HG03175 (cell line): ENCODE measurements at regions not wholly inside any gene's neighbourhood (a gene's known extent, or its start where the extent isn't known, plus 50 kb on each side); places are given as distances from the start of the nearest gene placed in this dataset.

ENCODE experiments used
- ATAC-seq: cut with Tn5 transposase; IDR thresholded peaks from one replicate; pipeline ENCODE4 v1.9.1; 2021; ENCODE audit warnings: mild to moderate bottlenecking, moderate library complexity; ENCODE audit not compliant: unreplicated experiment

GRCh38 chr4:136581119-136581518, 951.2 kb downstream of the PCDH18 start:
- no peak for ATAC-seq

- no peak for ATAC-seq
Measured at GRCh38 chr4:136575146-136575545, 957.1 kb downstream of the PCDH18 start.

GRCh38 chr4:136573460-136573859, 958.8 kb downstream of the PCDH18 start:
- ATAC-seq = no peak

- no peak for ATAC-seq
Measured at GRCh38 chr4:136571315-136571714, 961.0 kb downstream of the PCDH18 start.

GRCh38 chr4:136562834-136563233, 969.5 kb downstream of the PCDH18 start:
- ATAC-seq = no peak

- no peak for ATAC-seq
Measured at GRCh38 chr4:136558940-136559494, 973.3 kb downstream of the PCDH18 start.

GRCh38 chr4:136557396-136557795, 974.9 kb downstream of the PCDH18 start:
- ATAC-seq = no peak

GRCh38 chr4:136554033-136554432, 978.3 kb downstream of the PCDH18 start:
- no peak for ATAC-seq

GRCh38 chr4:136551753-136552152, 980.5 kb downstream of the PCDH18 start:
- ATAC-seq = no peak

- ATAC-seq = no peak
Measured at GRCh38 chr4:136540747-136541146, 991.5 kb downstream of the PCDH18 start.

- ATAC-seq = no peak
Measured at GRCh38 chr4:136528131-136528530, 1004.2 kb downstream of the PCDH18 start.

- no peak for ATAC-seq
Measured at GRCh38 chr4:136526517-136526916, 1005.8 kb downstream of the PCDH18 start.

- ATAC-seq = no peak
Measured at GRCh38 chr4:136524039-136524438, 1008.3 kb downstream of the PCDH18 start.

- ATAC-seq = no peak
Measured at GRCh38 chr4:136516371-136516770, 1015.9 kb downstream of the PCDH18 start.

GRCh38 chr4:136505020-136505419, 1027.3 kb downstream of the PCDH18 start:
- ATAC-seq = no peak

- ATAC-seq = no peak
Measured at GRCh38 chr4:136495851-136496250, 1036.4 kb downstream of the PCDH18 start.

- ATAC-seq = no peak
Measured at GRCh38 chr4:136495076-136495475, 1037.2 kb downstream of the PCDH18 start.

GRCh38 chr4:136489101-136489500, 1043.2 kb downstream of the PCDH18 start:
- no peak for ATAC-seq

GRCh38 chr4:136484996-136485395, 1047.3 kb downstream of the PCDH18 start:
- no peak for ATAC-seq

GRCh38 chr4:136476753-136477152, 1055.5 kb downstream of the PCDH18 start:
- ATAC-seq = no peak

- ATAC-seq = no peak
Measured at GRCh38 chr4:136471051-136471450, 1061.2 kb downstream of the PCDH18 start.

GRCh38 chr4:136465691-136466090, 1066.6 kb downstream of the PCDH18 start:
- ATAC-seq = no peak

- no peak for ATAC-seq
Measured at GRCh38 chr4:136463941-136464340, 1068.4 kb downstream of the PCDH18 start.
